Spleen (tissue), 11 donors: ENCODE measurements at regions not wholly inside any gene's neighbourhood (a gene's known extent, or its start where the extent isn't known, plus 50 kb on each side); places are given as distances from the start of the nearest gene placed in this dataset.

Source experiments
- DNase-seq: peaks from one replicate; pipeline ENCODE4 v3.0.0-alpha.2; 2020
- H3K27ac ChIP-seq, 8 donors: fragments of 200-600 bp; sonication (generic) in 7 of 8; 1 replicate in 4 of 8; 2 replicates in 4 of 8; pipeline versions ENCODE4 v1.5.0 to v1.8.0; 2016 to 2021; ENCODE audit warnings: inconsistent platforms in 4 of 8, mild to moderate bottlenecking in 4 of 8, moderate library complexity in 1 of 8
- H3K27me3 ChIP-seq, 7 donors: fragments of 200-600 bp; sonication (generic) in 6 of 7; replicated peaks in 1 of 7; 1 replicate in 4 of 7; 2 replicates in 3 of 7; pipeline versions ENCODE4 v1.5.0 to v1.8.0; 2016 to 2021; ENCODE audit warnings: inconsistent platforms in 3 of 7, mild to moderate bottlenecking in 1 of 7
- H3K36me3 ChIP-seq, 6 donors: fragments of 200-600 bp; sonication (generic) in 5 of 6; 1 replicate in 4 of 6; 2 replicates in 2 of 6; pipeline versions ENCODE4 v1.5.0 to v1.8.0; 2016 to 2021; ENCODE audit warnings: inconsistent platforms in 2 of 6
- H3K4me1 ChIP-seq, 6 donors: fragments of 200-600 bp; sonication (generic) in 5 of 6; 1 replicate in 3 of 6; 2 replicates in 3 of 6; pipeline versions ENCODE4 v1.5.0 to v1.8.0; 2016 to 2021; ENCODE audit warnings: inconsistent platforms in 3 of 6
- H3K4me3 ChIP-seq, 8 donors: fragments of 200-600 bp; sonication (generic) in 7 of 8; 1 replicate in 4 of 8; 2 replicates in 4 of 8; pipeline versions ENCODE4 v1.5.0 to v1.8.0; 2016 to 2021; ENCODE audit warnings: inconsistent platforms in 4 of 8, mild to moderate bottlenecking in 4 of 8, moderate library complexity in 2 of 8
- H3K9me3 ChIP-seq, 8 donors: fragments of 200-600 bp; sonication (generic) in 7 of 8; 1 replicate in 4 of 8; 2 replicates in 4 of 8; pipeline versions ENCODE4 v1.5.0 to v1.8.0; 2016 to 2021; ENCODE audit warnings: inconsistent platforms in 4 of 8
- CTCF ChIP-seq, 11 experiments: fragments of 200-600 bp in 7 of 11; fragments of 450-650 bp in 4 of 11; sonication (generic) in 4 of 11; IDR thresholded peaks in 8 of 11; conservative IDR thresholded peaks in 3 of 11; 1 replicate in 7 of 11; 2 replicates in 4 of 11; pipeline versions ENCODE4 v1.4.0 to v1.8.0; 2016 to 2021; ENCODE audit warnings: antibody characterized with exemption in 11 of 11, inconsistent platforms in 4 of 11, mild to moderate bottlenecking in 1 of 11
- POLR2A ChIP-seq, 3 donors: fragments of 450-650 bp; IDR thresholded peaks; one replicate each; pipeline ENCODE4 v1.5.1; 2017; ENCODE audit warnings: antibody characterized with exemption in 3 of 3, mild to moderate bottlenecking in 1 of 3
- POLR2AphosphoS5 ChIP-seq, 3 donors: sonication (generic); formaldehyde crosslinking; IDR thresholded peaks; one replicate each; pipeline ENCODE4 v1.5.1; 2017; ENCODE audit warnings: antibody characterized with exemption in 3 of 3
- WGBS, 5 donors: extraction: QIAGEN DNeasy Blood & Tissue Kit in 3 of 5; methylation state at CpG; one replicate each; pipeline versions ENCODE4 v1.1.5 to v1.1.7; 2013 to 2018; 5-methylcytosine and 5-hydroxymethylcytosine counted together
- intact Hi-C: fragments of 100-400 bp; cut with DNase I; formaldehyde crosslinking; loops from one replicate; pipeline ENCODE4 v1.15.0; 2023; ENCODE audit warnings: low total_unique reads
- donor health status: healthy with polysubstance abuse.
- donor health status: DM: no; HTN: no; CAD: no; lungs with moderate emphysema.
- donor health status: DM: no; HTN: no; CAD: no.
- donor health status: Bipolar disorder and iron deficiency.
- donor health status: healthy.
- donor health status: DM: no; HTN: no; CAD: no.
- donor health status: DM: yes; HTN: yes; CAD: no.

DNA sequence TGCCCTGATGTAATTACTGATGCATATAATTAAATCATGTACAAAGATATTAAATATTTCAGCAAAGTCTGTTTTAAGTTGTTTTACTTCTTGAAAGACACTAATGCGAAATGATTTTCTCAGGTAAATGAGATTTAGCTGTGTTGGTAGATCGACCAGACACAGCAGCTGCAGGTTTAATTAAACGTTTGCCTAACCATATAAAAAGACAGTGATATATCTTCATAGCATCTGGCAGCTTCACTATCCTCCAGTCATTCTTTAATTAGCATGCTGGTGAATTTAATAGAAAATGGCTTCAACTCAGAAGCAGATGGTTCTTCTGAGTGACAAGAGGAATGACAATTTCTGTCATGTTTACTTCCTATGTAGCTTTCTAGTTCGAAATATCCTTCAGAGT is 69.3 kb downstream of the NHLRC3 start:
- H3K36me3 ChIP-seq = no peaks in the 10 kb centered on the region
- intact Hi-C loops = no loop called here
- 69 to 81% (median 75%) methylated on average over 4 of the region's 4 CpGs for WGBS, 5 donors
- H3K27ac ChIP-seq = no peak overlapping the region
- no peak for TF ChIP-seq POLR2AphosphoS5 (IDR thresholded peaks at IDR 0.05)
- no peak for TF ChIP-seq POLR2A (IDR thresholded peaks at IDR 0.05)
- TF ChIP-seq CTCF (IDR thresholded peaks at IDR 0.05 in 8 of 11, conservative IDR thresholded peaks at IDR 0.05 in 3 of 11) = no peak
- no peak overlapping the region for H3K4me3 ChIP-seq
- no peak for DNase-seq
- H3K27me3 ChIP-seq = peaks cover 0 to 25% (median 0%) of the 10 kb centered on the region in 7 donors
- H3K9me3 ChIP-seq = no peaks in the 10 kb centered on the region
- no peaks in the 10 kb centered on the region for H3K4me1 ChIP-seq

DNA sequence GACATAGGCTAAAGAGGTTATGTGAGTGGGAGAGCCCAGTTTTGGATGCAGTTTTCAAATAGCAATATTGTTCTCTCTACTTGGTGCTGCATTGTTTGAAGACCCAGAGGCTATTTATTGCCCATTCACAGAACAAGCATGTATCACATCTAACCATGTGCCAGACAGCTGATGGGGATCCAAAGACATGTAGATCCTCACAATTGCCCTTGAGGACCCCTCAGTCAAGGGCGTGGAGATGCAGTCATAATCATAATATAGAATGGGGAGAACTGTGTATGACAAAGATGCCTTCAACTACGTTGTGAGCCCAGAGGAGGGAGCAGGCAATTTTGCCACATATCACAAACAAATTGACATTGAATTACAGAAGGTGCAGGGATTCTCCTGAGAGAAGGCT is 70.5 kb downstream of the NHLRC3 start:
- peaks cover 0 to 25% (median 0%) of the 10 kb centered on the region in 7 donors for H3K27me3 ChIP-seq
- intact Hi-C loops = no loop called here
- no peaks in the 10 kb centered on the region for H3K36me3 ChIP-seq
- 46 to 67% (median 63%) methylated on average over 2 of the region's 2 CpGs for WGBS, 5 donors
- no peak overlapping the region for H3K27ac ChIP-seq
- no peak overlapping the region for H3K4me3 ChIP-seq
- no peaks in the 10 kb centered on the region for H3K9me3 ChIP-seq
- H3K4me1 ChIP-seq = no peaks in the 10 kb centered on the region
- no peak for TF ChIP-seq CTCF (IDR thresholded peaks at IDR 0.05 in 8 of 11, conservative IDR thresholded peaks at IDR 0.05 in 3 of 11)
- TF ChIP-seq POLR2A (IDR thresholded peaks at IDR 0.05) = no peak
- TF ChIP-seq POLR2AphosphoS5 (IDR thresholded peaks at IDR 0.05) = no peak
- no peak for DNase-seq

- DNase-seq = no peak
- H3K27ac ChIP-seq = no peak overlapping the region
Measured at GRCh38 chr13:39110518-39111097, 72.4 kb downstream of the NHLRC3 start.

DNA sequence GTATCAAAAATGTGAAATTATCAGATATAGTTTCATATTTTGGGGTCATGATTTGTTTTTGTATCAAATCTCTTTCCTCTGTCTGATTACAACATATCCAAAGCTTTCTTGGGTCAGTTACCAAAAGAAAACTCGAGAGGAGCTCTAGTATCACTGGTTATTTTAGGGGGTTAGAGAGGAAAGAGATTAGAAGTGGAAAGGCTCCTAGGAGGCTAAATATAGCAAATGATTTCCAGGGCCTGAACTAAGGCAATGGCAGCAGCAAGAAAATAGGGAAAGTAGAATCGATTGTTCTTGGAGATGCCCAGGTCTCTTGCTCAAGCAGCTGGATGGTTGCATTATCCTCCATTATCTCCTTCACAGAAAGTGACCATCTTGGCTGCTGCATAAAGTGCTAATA is 72.9 kb downstream of the NHLRC3 start:
- peaks cover 0 to 23% (median 0%) of the 10 kb centered on the region in 7 donors for H3K27me3 ChIP-seq
- no peak overlapping the region for H3K4me3 ChIP-seq
- H3K4me1 ChIP-seq = no peaks in the 10 kb centered on the region
- no peaks in the 10 kb centered on the region for H3K36me3 ChIP-seq
- TF ChIP-seq CTCF (IDR thresholded peaks at IDR 0.05 in 8 of 11, conservative IDR thresholded peaks at IDR 0.05 in 3 of 11) = no peak
- no peak for TF ChIP-seq POLR2A (IDR thresholded peaks at IDR 0.05)
- no peak for TF ChIP-seq POLR2AphosphoS5 (IDR thresholded peaks at IDR 0.05)
- H3K27ac ChIP-seq = no peak overlapping the region
- DNase-seq = no peak
- intact Hi-C loops = no loop called here
- peaks cover 0 to 9% (median 0%) of the 10 kb centered on the region in 8 donors for H3K9me3 ChIP-seq
- WGBS, 5 donors = 0 to 37% (median 2%) methylated on average over 2 of the region's 2 CpGs

More at GRCh38 chr13:39110518-39111097, 72.4 kb downstream of the NHLRC3 start:
- intact Hi-C loops = no loop called here
- WGBS, 5 donors = 85 to 100% (median 91%) methylated on average over 2 of the region's 2 CpGs
- Histone ChIP-seq H3K36me3 (no peaks in the 10 kb centered on the region), H3K4me1 (no peaks in the 10 kb centered on the region), H3K27me3 (peaks cover 0 to 25% (median 0%) of the 10 kb centered on the region in 7 donors), H3K4me3 (no peak overlapping the region), H3K9me3 (peaks cover 0 to 7% (median 0%) of the 10 kb centered on the region in 8 donors)
- TF ChIP-seq POLR2A (IDR thresholded peaks at IDR 0.05) (no peak), POLR2AphosphoS5 (IDR thresholded peaks at IDR 0.05) (no peak), CTCF (IDR thresholded peaks at IDR 0.05 in 8 of 11, conservative IDR thresholded peaks at IDR 0.05 in 3 of 11) (no peak)
